A673 (cell line): ENCODE measurements at regions not wholly inside any gene's neighbourhood (a gene's known extent, or its start where the extent isn't known, plus 50 kb on each side); places are given as distances from the start of the nearest gene placed in this dataset.
"Not testable (repeated sequence)": the region's sequence is repeated elsewhere in the genome, so short reads cannot be mapped to it uniquely, and the experiment has no call there.

ENCODE experiments used
- BruUV-seq: library from RNA; stranded (reverse); fragments of 400-500 nt; replicated peaks from 2 replicates; lab custom pipeline; 2021; lab: Mats Ljungman, UMichigan
- CTCF ChIA-PET: fragments of 300-600 bp; sonication (Branson Sonifier 250); formaldehyde crosslinking; loops from one replicate; lab custom pipeline; 2022; ENCODE audit warnings: antibody characterized with exemption; lab: Charles Lee
- POLR2A ChIA-PET: fragments of 300-600 bp; sonication (Branson Sonifier 250); formaldehyde crosslinking; loops from one replicate; lab custom pipeline; 2022; ENCODE audit warnings: antibody characterized with exemption; ENCODE audit not compliant: low non-redundant PET; lab: Charles Lee
- DNase-seq: peaks from one replicate; pipeline ENCODE4 v3.0.0-alpha.2; 2015; ENCODE audit warnings: low spot score
- H3K27ac ChIP-seq: fragments of 200-600 bp; sonication (generic); 2 replicates; pipeline ENCODE4 v1.5.1; 2016; ENCODE audit warnings: mixed run types, low read depth, mild to moderate bottlenecking, mixed read lengths, antibody characterized with exemption, low read length; ENCODE audit not compliant: poor library complexity, severe bottlenecking
- H3K27me3 ChIP-seq: fragments of 200-600 bp; sonication (generic); replicated peaks from 2 replicates; pipeline ENCODE4 v1.6.1; 2017; ENCODE audit warnings: mixed run types, low read depth, mild to moderate bottlenecking, mixed read lengths, antibody characterized with exemption, low read length; ENCODE audit not compliant: insufficient read depth, poor library complexity
- H3K36me3 ChIP-seq: fragments of 200-600 bp; sonication (generic); 2 replicates; pipeline ENCODE4 v1.6.1; 2016; ENCODE audit warnings: mixed run types, mild to moderate bottlenecking, mixed read lengths, antibody characterized with exemption, low read length; ENCODE audit not compliant: insufficient read depth, poor library complexity, severe bottlenecking
- H3K4me1 ChIP-seq: fragments of 200-600 bp; sonication (generic); 2 replicates; pipeline ENCODE4 v1.6.1; 2017; ENCODE audit warnings: mixed run types, mild to moderate bottlenecking, mixed read lengths, antibody characterized with exemption, low read length; ENCODE audit not compliant: insufficient read depth, poor library complexity, severe bottlenecking
- H3K4me3 ChIP-seq: fragments of 200-600 bp; sonication (generic); 2 replicates; pipeline ENCODE4 v1.5.1; 2016; ENCODE audit warnings: low read depth, mixed run types, mild to moderate bottlenecking, mixed read lengths, low read length; ENCODE audit not compliant: poor library complexity, severe bottlenecking
- H3K9me3 ChIP-seq: fragments of 200-600 bp; sonication (generic); 2 replicates; pipeline ENCODE4 v1.6.1; 2016; ENCODE audit warnings: mixed run types, low read depth, mild to moderate bottlenecking, mixed read lengths, antibody characterized with exemption, low read length; ENCODE audit not compliant: poor library complexity, severe bottlenecking
- CTCF ChIP-seq: fragments of 300-800, 200-600 bp; sonication (generic); conservative IDR thresholded peaks from 2 replicates; pipeline ENCODE4 v1.5.1; 2017; ENCODE audit warnings: low read depth, mild to moderate bottlenecking, antibody characterized with exemption, low read length, moderate library complexity, mixed read lengths
- EZH2 ChIP-seq: fragments of 200-600 bp; sonication (generic); IDR thresholded peaks from 2 replicates; pipeline ENCODE4 v1.6.1; 2017; ENCODE audit warnings: borderline replicate concordance, low read depth, mild to moderate bottlenecking, mixed read lengths, antibody characterized with exemption, low read length; ENCODE audit not compliant: poor library complexity, severe bottlenecking
- intact Hi-C: fragments of 100-400 bp; cut with micrococcal nuclease; formaldehyde crosslinking; loops from one replicate; pipeline ENCODE4 v1.10.0; 2022; ENCODE audit not compliant: unreplicated experiment

- peak overlapping the region; percentile 47 for H3K27ac ChIP-seq
- DNase-seq: peak; percentile 45
- no peaks in the 10 kb centered on the region for H3K4me1 ChIP-seq
- no peak overlapping the region for H3K4me3 ChIP-seq
- POLR2A ChIA-PET: no interaction called here
- H3K9me3 ChIP-seq: peaks cover 14% of the 10 kb centered on the region
- intact Hi-C loops: no loop called here
- H3K27me3 ChIP-seq: no peaks in the 10 kb centered on the region
- TF ChIP-seq EZH2 (no peak), CTCF (no peak)
- CTCF ChIA-PET: no interaction called here
- BruUV-seq: no TSS peak
- no peaks in the 10 kb centered on the region for H3K36me3 ChIP-seq
These were observed 72.6 kb upstream of the PTPN13 start for GRCh38 chr4:86521373-86521969.

- peaks cover 14% of the 10 kb centered on the region for H3K9me3 ChIP-seq
- BruUV-seq: no TSS peak
- no peaks in the 10 kb centered on the region for H3K4me1 ChIP-seq
- no peaks in the 10 kb centered on the region for H3K36me3 ChIP-seq
- TF ChIP-seq CTCF: peak; percentile 34; the same call in 1 of the 2 replicates
- TF ChIP-seq EZH2: no peak
- intact Hi-C loops: no loop called here
- no peak overlapping the region for H3K27ac ChIP-seq
- POLR2A ChIA-PET: no interaction called here
- CTCF ChIA-PET: no interaction called here
- H3K27me3 ChIP-seq: no peaks in the 10 kb centered on the region
- DNase-seq: no peak
- H3K4me3 ChIP-seq: no peak overlapping the region
These were observed 71.8 kb upstream of the PTPN13 start for GRCh38 chr4:86522349-86522748.

GRCh38 chr4:86523333-86523732 lies 70.8 kb upstream of the PTPN13 start:
- no TSS peak for BruUV-seq
- Histone ChIP-seq H3K36me3 (no peaks in the 10 kb centered on the region), H3K4me3 (no peak overlapping the region), H3K27me3 (no peaks in the 10 kb centered on the region), H3K4me1 (no peaks in the 10 kb centered on the region), H3K27ac (no peak overlapping the region), H3K9me3 (peaks cover 14% of the 10 kb centered on the region)
- no peak for TF ChIP-seq EZH2
- TF ChIP-seq CTCF: no peak
- ChIA-PET POLR2A (no interaction called here), CTCF (no interaction called here)
- DNase-seq: no peak
- intact Hi-C loops: no loop called here

- DNase-seq, H3K27me3 ChIP-seq, H3K36me3 ChIP-seq, H3K9me3 ChIP-seq, CTCF ChIA-PET, intact Hi-C loops, H3K4me1 ChIP-seq, BruUV-seq, H3K27ac ChIP-seq, H3K4me3 ChIP-seq, POLR2A ChIA-PET: not testable (repeated sequence)
These were observed 66.4 kb upstream of the PTPN13 start for GRCh38 chr4:86527713-86528112.
